ENCODE measurements at regions not wholly inside any gene's neighbourhood (a gene's known extent, or its start where the extent isn't known, plus 50 kb on each side); places are given as distances from the start of the nearest gene placed in this dataset.

DNA sequence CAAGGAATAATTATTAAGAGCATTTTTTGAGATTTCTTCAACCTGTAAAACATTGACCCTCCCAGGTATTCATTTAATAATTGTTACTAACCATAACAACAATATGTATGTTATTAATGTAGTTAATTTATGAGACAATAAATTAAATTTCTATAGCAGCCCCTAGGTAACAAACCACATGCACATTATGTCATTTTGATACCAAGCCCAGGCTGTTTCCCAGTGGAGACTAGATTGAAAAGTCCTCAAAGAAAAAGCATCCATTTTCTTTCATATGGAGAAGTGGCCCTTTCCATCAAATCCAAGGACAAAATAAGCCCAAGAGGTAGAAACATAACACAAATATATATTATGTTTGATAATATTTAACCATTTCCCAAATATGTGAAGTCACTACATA is 104.3 kb upstream of the GK2 start:
- H3K27me3 ChIP-seq (ENCODE audit: control insufficient read depth, insufficient read depth, low read length, poor library complexity, severe bottlenecking): no peaks in the 10 kb centered on the region
- Mint-ChIP-seq H3K36me3 (ENCODE audit: low read depth) (no peaks in the 10 kb centered on the region), H3K4me1 (no peaks in the 10 kb centered on the region), H3K4me3 (no peak overlapping the region), H3K27me3 (ENCODE audit: insufficient read depth) (no peaks in the 10 kb centered on the region), H3K27ac (no peak overlapping the region), H3K9me3 (no peaks in the 10 kb centered on the region)
- no peaks in the 10 kb centered on the region for H3K36me3 ChIP-seq (ENCODE audit: control insufficient read depth, insufficient read depth, low read length)
- DNase-seq: no peak
- H3K4me1 ChIP-seq (ENCODE audit: control insufficient read depth, insufficient read depth, low read length): no peaks in the 10 kb centered on the region
- TF ChIP-seq, protein P1, sequence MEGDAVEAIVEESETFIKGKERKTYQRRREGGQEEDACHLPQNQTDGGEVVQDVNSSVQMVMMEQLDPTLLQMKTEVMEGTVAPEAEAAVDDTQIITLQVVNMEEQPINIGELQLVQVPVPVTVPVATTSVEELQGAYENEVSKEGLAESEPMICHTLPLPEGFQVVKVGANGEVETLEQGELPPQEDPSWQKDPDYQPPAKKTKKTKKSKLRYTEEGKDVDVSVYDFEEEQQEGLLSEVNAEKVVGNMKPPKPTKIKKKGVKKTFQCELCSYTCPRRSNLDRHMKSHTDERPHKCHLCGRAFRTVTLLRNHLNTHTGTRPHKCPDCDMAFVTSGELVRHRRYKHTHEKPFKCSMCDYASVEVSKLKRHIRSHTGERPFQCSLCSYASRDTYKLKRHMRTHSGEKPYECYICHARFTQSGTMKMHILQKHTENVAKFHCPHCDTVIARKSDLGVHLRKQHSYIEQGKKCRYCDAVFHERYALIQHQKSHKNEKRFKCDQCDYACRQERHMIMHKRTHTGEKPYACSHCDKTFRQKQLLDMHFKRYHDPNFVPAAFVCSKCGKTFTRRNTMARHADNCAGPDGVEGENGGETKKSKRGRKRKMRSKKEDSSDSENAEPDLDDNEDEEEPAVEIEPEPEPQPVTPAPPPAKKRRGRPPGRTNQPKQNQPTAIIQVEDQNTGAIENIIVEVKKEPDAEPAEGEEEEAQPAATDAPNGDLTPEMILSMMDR (conservative IDR thresholded peaks at IDR 0.05): no peak
- no peak overlapping the region for H3K27ac ChIP-seq (ENCODE audit: low read depth, low read length)
- no peak overlapping the region for H3K4me3 ChIP-seq (ENCODE audit: low read length)
- no peaks in the 10 kb centered on the region for H3K9me3 ChIP-seq (ENCODE audit: control insufficient read depth, low read length)
- H3K9ac ChIP-seq (ENCODE audit: extremely low read depth, low read length, poor library complexity, severe bottlenecking): no peak overlapping the region

DNA sequence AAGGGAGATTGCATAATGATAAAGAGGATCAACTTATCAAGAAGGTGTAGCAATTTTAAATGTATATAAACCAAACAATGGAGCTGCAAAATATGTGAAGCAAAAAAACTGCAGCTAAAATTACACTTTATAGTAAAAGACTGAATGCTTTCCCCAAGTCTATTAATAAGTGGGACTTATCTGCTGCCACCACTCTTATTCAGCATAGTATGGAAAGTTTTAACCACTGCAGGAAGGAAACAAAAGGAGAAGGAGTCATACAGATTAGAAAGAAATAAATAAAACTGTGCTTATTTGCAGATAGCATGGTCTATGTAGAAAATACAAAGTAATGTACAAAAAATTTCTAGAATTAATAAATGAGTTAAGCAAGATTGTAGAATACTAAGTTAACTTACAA is 94.1 kb upstream of the GK2 start:
- H3K4me1 Mint-ChIP-seq: peaks cover 31% of the 10 kb centered on the region
- H3K27me3 Mint-ChIP-seq (ENCODE audit: insufficient read depth): no peaks in the 10 kb centered on the region
- Histone ChIP-seq H3K27me3 (ENCODE audit: control insufficient read depth, insufficient read depth, low read length, poor library complexity, severe bottlenecking) (no peaks in the 10 kb centered on the region), H3K36me3 (ENCODE audit: control insufficient read depth, insufficient read depth, low read length) (no peaks in the 10 kb centered on the region), H3K9ac (ENCODE audit: extremely low read depth, low read length, poor library complexity, severe bottlenecking) (no peak overlapping the region), H3K9me3 (ENCODE audit: control insufficient read depth, low read length) (no peaks in the 10 kb centered on the region), H3K4me3 (ENCODE audit: low read length) (no peak overlapping the region), H3K4me1 (ENCODE audit: control insufficient read depth, insufficient read depth, low read length) (peaks cover 14% of the 10 kb centered on the region), H3K27ac (ENCODE audit: low read depth, low read length) (no peak overlapping the region)
- DNase-seq: no peak
- TF ChIP-seq, protein P1 (conservative IDR thresholded peaks at IDR 0.05): no peak
- H3K36me3 Mint-ChIP-seq (ENCODE audit: low read depth): no peaks in the 10 kb centered on the region
- no peaks in the 10 kb centered on the region for H3K9me3 Mint-ChIP-seq
- H3K27ac Mint-ChIP-seq: no peak overlapping the region
- H3K4me3 Mint-ChIP-seq: no peak overlapping the region

DNA sequence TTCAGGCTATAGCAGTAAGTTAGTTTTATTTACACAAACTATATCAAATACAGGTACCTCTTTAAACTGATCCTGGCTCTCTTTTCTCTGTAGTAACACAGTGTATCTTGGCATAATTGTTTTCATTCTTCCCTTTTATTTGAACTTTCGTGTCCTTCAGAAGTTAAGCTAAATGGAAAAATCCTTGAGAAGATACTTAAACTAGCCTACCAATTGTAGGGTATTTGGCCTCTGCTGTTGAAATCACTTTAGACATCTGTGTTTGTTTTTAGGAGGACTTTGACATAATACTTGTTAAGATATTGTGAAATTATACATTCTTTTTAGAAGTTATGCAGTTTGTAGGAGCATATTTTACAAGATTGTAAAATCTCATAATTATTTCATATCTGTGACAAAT is 90.3 kb upstream of the GK2 start:
- DNase-seq: no peak
- Mint-ChIP-seq H3K4me3 (no peak overlapping the region), H3K9me3 (no peaks in the 10 kb centered on the region), H3K27me3 (ENCODE audit: insufficient read depth) (peaks cover under 1% of the 10 kb centered on the region), H3K4me1 (peaks cover 48% of the 10 kb centered on the region), H3K36me3 (ENCODE audit: low read depth) (no peaks in the 10 kb centered on the region), H3K27ac (no peak overlapping the region)
- TF ChIP-seq, protein P1 (conservative IDR thresholded peaks at IDR 0.05): no peak
- 94% methylated on average over 1 of the region's 1 CpG; no CpG with 5 or more reads in 1 of the 2 experiments for WGBS, 2 experiments (ENCODE audit: insufficient coverage in 1 of 2, insufficient read length in 1 of 2)
- Histone ChIP-seq H3K27ac (ENCODE audit: low read depth, low read length) (no peak overlapping the region), H3K4me3 (ENCODE audit: low read length) (no peak overlapping the region), H3K27me3 (ENCODE audit: control insufficient read depth, insufficient read depth, low read length, poor library complexity, severe bottlenecking) (no peaks in the 10 kb centered on the region), H3K9me3 (ENCODE audit: control insufficient read depth, low read length) (no peaks in the 10 kb centered on the region), H3K4me1 (ENCODE audit: control insufficient read depth, insufficient read depth, low read length) (peaks cover 19% of the 10 kb centered on the region), H3K9ac (ENCODE audit: extremely low read depth, low read length, poor library complexity, severe bottlenecking) (no peak overlapping the region), H3K36me3 (ENCODE audit: control insufficient read depth, insufficient read depth, low read length) (no peaks in the 10 kb centered on the region)

Measured in endodermal cell (in vitro differentiated cells).